ENCODE measurements at regions not wholly inside any gene's neighbourhood (a gene's known extent, or its start where the extent isn't known, plus 50 kb on each side); places are given as distances from the start of the nearest gene placed in this dataset.
"Not testable (repeated sequence)": the region's sequence is repeated elsewhere in the genome, so short reads cannot be mapped to it uniquely, and the experiment has no call there.

DNA sequence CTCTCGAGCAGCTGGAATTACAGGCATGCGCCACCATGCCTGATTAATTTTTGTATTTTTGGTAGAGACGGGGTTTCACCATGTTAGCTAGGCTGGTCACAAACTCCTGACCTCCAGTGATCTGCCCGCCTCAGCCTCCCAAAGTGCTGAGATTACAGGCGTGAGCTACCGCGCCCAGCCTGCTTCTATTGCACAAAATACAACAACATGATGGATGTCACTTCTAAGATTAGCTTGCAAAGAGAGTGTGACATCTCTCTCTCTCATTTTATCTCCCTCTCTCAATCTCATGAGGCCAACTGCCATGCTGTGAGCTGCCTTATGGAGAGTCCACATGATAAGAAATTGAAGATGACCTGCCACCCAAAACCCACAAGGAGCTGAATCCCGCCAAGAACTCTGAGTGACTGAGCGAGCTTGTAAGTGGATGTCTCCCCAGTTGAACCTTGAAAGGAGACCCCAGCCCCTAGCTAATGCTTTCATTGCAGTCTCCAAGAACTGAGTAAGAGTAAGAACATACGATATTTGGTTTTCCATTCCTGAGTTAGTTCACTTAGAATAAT lies 458.5 kb downstream of the RBFOX1 start:
- no peak for TF ChIP-seq CTCF (conservative IDR thresholded peaks at IDR 0.05)
- Mint-ChIP-seq H3K4me1 (ENCODE audit: unreplicated experiment) (no peaks in the 10 kb centered on the region), H3K9me3 (no peaks in the 10 kb centered on the region), H3K27me3 (peaks cover 3% of the 10 kb centered on the region), H3K4me3 (no peak overlapping the region), H3K27ac (no peak overlapping the region), H3K36me3 (no peaks in the 10 kb centered on the region)
- DNase-seq (ENCODE audit: extremely low spot score, unreplicated experiment), result no peak

DNA sequence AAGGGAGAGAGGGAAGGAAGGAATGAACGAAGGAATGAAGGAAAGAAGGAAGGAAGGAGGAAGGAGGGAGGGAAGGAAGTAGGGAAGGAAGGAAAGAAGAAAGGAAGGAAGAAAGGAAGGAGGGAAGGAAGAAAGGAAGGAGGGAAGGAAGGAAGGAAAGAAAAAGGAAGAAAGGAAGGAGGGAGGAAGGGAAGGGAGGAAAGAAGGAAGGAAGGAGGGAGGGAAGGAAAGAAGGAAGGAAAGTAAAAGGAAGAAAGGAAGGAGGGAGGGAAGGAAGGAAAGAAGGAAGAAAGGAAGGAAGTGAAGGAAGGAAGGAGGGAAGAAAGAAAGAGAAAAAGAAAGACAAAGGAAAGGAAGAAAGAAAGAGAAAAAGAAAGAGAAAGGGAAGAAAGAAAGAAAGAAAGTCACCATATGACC lies 442.4 kb downstream of the RBFOX1 start:
- no peak overlapping the region for H3K4me3 Mint-ChIP-seq
- DNase-seq (ENCODE audit: extremely low spot score, unreplicated experiment), result no peak
- H3K9me3 Mint-ChIP-seq, result peaks cover 5% of the 10 kb centered on the region
- no peak overlapping the region for H3K27ac Mint-ChIP-seq
- no peaks in the 10 kb centered on the region for H3K36me3 Mint-ChIP-seq
- H3K4me1 Mint-ChIP-seq (ENCODE audit: unreplicated experiment), result no peaks in the 10 kb centered on the region
- no peak for TF ChIP-seq CTCF (conservative IDR thresholded peaks at IDR 0.05)
- peaks cover 20% of the 10 kb centered on the region for H3K27me3 Mint-ChIP-seq

- H3K36me3 Mint-ChIP-seq, result no peaks in the 10 kb centered on the region
- H3K27me3 Mint-ChIP-seq, result peaks cover 10% of the 10 kb centered on the region
- no peak overlapping the region for H3K4me3 Mint-ChIP-seq
- no peaks in the 10 kb centered on the region for H3K9me3 Mint-ChIP-seq
- peaks cover 2% of the 10 kb centered on the region for H3K4me1 Mint-ChIP-seq (ENCODE audit: unreplicated experiment)
- no peak for DNase-seq (ENCODE audit: extremely low spot score, unreplicated experiment)
- no peak overlapping the region for H3K27ac Mint-ChIP-seq
- no peak for TF ChIP-seq CTCF (conservative IDR thresholded peaks at IDR 0.05)
These were observed 440.1 kb downstream of the RBFOX1 start for GRCh38 chr16:7772722-7773121.

DNA sequence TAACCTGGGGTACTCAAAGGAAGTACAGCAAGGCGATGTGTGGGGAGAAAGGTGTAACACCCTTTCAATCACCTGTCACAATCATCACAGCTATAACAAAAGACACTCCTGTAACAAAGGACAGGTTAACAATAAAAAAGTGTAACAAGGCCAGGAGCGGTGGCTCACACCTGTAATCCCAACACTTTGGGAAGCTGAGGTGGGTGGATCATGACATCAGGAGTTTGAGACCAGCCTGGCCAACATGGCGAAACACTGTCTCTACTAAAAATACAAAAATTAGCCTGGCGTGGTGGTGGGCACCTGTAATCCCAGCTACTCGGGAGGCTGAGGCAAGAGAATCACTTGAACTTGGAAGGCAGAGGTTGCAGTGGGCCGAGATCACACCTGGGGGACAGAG lies 436.4 kb downstream of the RBFOX1 start:
- DNase-seq (ENCODE audit: extremely low spot score, unreplicated experiment); H3K4me3 Mint-ChIP-seq; H3K27ac Mint-ChIP-seq; H3K9me3 Mint-ChIP-seq; H3K36me3 Mint-ChIP-seq: not testable (repeated sequence)
- H3K4me1 Mint-ChIP-seq (ENCODE audit: unreplicated experiment), result peaks cover 14% of the 10 kb centered on the region
- peaks cover 32% of the 10 kb centered on the region for H3K27me3 Mint-ChIP-seq

DNA sequence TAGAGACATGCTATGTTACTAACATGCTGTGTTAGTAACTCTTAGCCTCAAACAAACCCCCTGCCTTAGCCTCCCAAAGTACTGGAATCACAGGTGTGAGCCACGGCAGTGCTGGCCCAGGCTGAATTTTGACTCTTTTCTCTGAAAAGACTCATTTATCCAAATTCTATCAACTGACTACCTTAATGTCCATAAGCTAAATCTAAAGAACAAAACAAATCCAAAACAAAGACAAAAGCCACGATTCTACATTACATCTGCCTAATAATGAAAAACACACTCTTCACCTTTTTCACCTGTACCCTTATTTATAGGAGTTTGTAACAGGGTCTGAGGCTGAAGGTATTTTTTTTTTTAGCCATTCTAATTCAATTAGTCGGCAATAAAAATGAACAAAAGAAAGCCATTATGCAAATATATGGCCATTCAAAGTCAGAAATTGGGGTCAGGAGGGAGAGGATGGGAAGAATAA lies 432.5 kb downstream of the RBFOX1 start:
- H3K9me3 Mint-ChIP-seq, result no peaks in the 10 kb centered on the region
- no peak overlapping the region for H3K4me3 Mint-ChIP-seq
- H3K36me3 Mint-ChIP-seq, result no peaks in the 10 kb centered on the region
- no peak for TF ChIP-seq CTCF (conservative IDR thresholded peaks at IDR 0.05)
- peaks cover 14% of the 10 kb centered on the region for H3K4me1 Mint-ChIP-seq (ENCODE audit: unreplicated experiment)
- H3K27ac Mint-ChIP-seq, result no peak overlapping the region
- peaks cover 28% of the 10 kb centered on the region for H3K27me3 Mint-ChIP-seq
- no peak for DNase-seq (ENCODE audit: extremely low spot score, unreplicated experiment)

DNA sequence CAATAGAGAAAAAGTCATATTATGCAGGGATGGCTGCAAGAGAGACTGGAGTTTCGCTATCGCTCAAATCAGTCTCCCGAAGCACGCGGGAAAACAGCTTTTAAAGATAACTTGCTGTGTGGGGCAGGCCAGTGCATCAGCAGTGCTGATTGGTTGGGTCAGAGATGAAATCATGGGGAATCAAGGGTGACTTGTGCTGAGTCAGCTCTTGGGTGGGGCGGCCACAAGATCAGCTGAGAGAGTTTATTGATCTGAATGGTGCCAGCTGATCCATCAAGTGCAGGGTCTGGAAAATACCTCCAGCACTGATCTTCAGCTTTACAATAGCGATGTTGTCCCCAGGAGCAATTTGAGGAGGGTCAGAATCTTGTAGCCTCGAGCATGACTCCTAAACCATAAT lies 430.5 kb downstream of the RBFOX1 start:
- no peaks in the 10 kb centered on the region for H3K36me3 Mint-ChIP-seq

More for the DNA sequence above, 430.5 kb downstream of the RBFOX1 start:
- H3K27ac Mint-ChIP-seq, result no peak overlapping the region
- H3K9me3 Mint-ChIP-seq, result no peaks in the 10 kb centered on the region
- peaks cover 14% of the 10 kb centered on the region for H3K4me1 Mint-ChIP-seq (ENCODE audit: unreplicated experiment)
- no peak for TF ChIP-seq CTCF (conservative IDR thresholded peaks at IDR 0.05)
- no peak for DNase-seq (ENCODE audit: extremely low spot score, unreplicated experiment)
- no peak overlapping the region for H3K4me3 Mint-ChIP-seq
- H3K27me3 Mint-ChIP-seq, result peaks cover 28% of the 10 kb centered on the region
